HG03060 (cell line): ENCODE measurements at regions not wholly inside any gene's neighbourhood (a gene's known extent, or its start where the extent isn't known, plus 50 kb on each side); places are given as distances from the start of the nearest gene placed in this dataset.
A peak's percentile ranks its signal among the peaks of the same experiment; 100 is the strongest.

ENCODE experiments used
- ATAC-seq: cut with Tn5 transposase; IDR thresholded peaks from one replicate; pipeline ENCODE4 v1.9.1; 2021; ENCODE audit warnings: low read depth, moderate number of reproducible peaks; ENCODE audit not compliant: unreplicated experiment

GRCh38 chr3:192068464-192069254 lies 607.7 kb downstream of the PYDC2 start:
- ATAC-seq: peak; percentile 65

- ATAC-seq: no peak
These were observed 617.0 kb downstream of the PYDC2 start for GRCh38 chr3:192077795-192078497.

GRCh38 chr3:192079098-192079497 lies 618.1 kb downstream of the PYDC2 start:
- ATAC-seq: no peak

GRCh38 chr3:192080336-192080735 lies 619.4 kb downstream of the PYDC2 start:
- no peak for ATAC-seq

- ATAC-seq: peak; percentile 85
These were observed 622.0 kb downstream of the PYDC2 start for GRCh38 chr3:192082730-192083660.
